B cell (primary cell): ENCODE measurements at regions not wholly inside any gene's neighbourhood (a gene's known extent, or its start where the extent isn't known, plus 50 kb on each side); places are given as distances from the start of the nearest gene placed in this dataset.

Experiments
- ATAC-seq: fragments of 200-7000 bp; cut with Tn5 transposase; one replicate; pipeline ENCODE4 v1.10.0; 2021; ENCODE audit warnings: low read depth, mild to moderate bottlenecking, moderate number of reproducible peaks, moderate library complexity
- CTCF ChIA-PET: fragments of 350-600 bp; sonication (Branson Sonifier 250); formaldehyde crosslinking; loops from one replicate; lab custom pipeline; 2021; ENCODE audit warnings: antibody characterized with exemption, inconsistent platforms; lab: Charles Lee
- POLR2A ChIA-PET: fragments of 350-600 bp; sonication (Branson Sonifier 250); formaldehyde crosslinking; loops from one replicate; lab custom pipeline; 2021; ENCODE audit warnings: antibody characterized with exemption; lab: Charles Lee
- DNase-seq: peaks from one replicate; pipeline ENCODE4 v3.0.0; 2013
- H2AFZ ChIP-seq: 2 replicates; pipeline ENCODE4 v1.6.1; 2012; ENCODE audit warnings: mild to moderate bottlenecking, low read depth, low read length; ENCODE audit not compliant: insufficient read depth, poor library complexity, severe bottlenecking
- H3K27ac ChIP-seq, 2 donors: 1 replicate in 1 of 2; 2 replicates in 1 of 2; pipeline ENCODE4 v1.5.1; 2012 to 2013; ENCODE audit warnings: low read length in 2 of 2, mild to moderate bottlenecking in 2 of 2, moderate library complexity in 1 of 2
- H3K27me3 ChIP-seq, 4 experiments: fragments of 200-600 bp in 1 of 4; sonication (generic) in 1 of 4; replicated peaks in 1 of 4; 1 replicate in 2 of 4; 2 replicates in 2 of 4; pipeline versions ENCODE4 v1.6.1 to v1.7.0; 2013 to 2016; ENCODE audit warnings: low read length in 3 of 4, mild to moderate bottlenecking in 2 of 4, mixed read lengths in 1 of 4, moderate library complexity in 1 of 4; ENCODE audit not compliant: insufficient read depth in 4 of 4, control insufficient read depth in 3 of 4; ENCODE audit errors: control extremely low read depth in 1 of 4
- H3K36me3 ChIP-seq, 2 experiments: replicated peaks in 1 of 2; 1 replicate in 1 of 2; 2 replicates in 1 of 2; pipeline versions ENCODE4 v1.6.1 to v1.7.1; 2013; ENCODE audit warnings: low read length in 1 of 2; ENCODE audit not compliant: insufficient read depth in 2 of 2, control insufficient read depth in 1 of 2; ENCODE audit errors: control extremely low read depth in 1 of 2, extremely low read depth in 1 of 2
- H3K4me1 ChIP-seq, 2 donors: fragments of 200-600 bp in 1 of 2; sonication (generic) in 1 of 2; 1 replicate in 1 of 2; 2 replicates in 1 of 2; pipeline versions ENCODE4 v1.5.1 to v1.6.1; 2013 to 2017; ENCODE audit warnings: low read length in 2 of 2; ENCODE audit not compliant: control insufficient read depth in 2 of 2, insufficient read depth in 2 of 2
- H3K4me2 ChIP-seq: replicated peaks from 2 replicates; pipeline ENCODE3; 2012; ENCODE audit warnings: mild to moderate bottlenecking, low read depth, low read length; ENCODE audit not compliant: poor library complexity, severe bottlenecking
- H3K4me3 ChIP-seq, 5 experiments: fragments of 200-600 bp in 1 of 5; sonication (generic) in 1 of 5; 1 replicate in 3 of 5; 2 replicates in 2 of 5; pipeline versions ENCODE4 v1.5.1 to v1.7.0; 2011 to 2016; ENCODE audit warnings: low read length in 4 of 5, mild to moderate bottlenecking in 4 of 5, low read depth in 2 of 5, control low read depth in 1 of 5, moderate library complexity in 1 of 5; ENCODE audit not compliant: insufficient read depth in 1 of 5; ENCODE audit errors: control extremely low read depth in 1 of 5, extremely low read depth in 1 of 5
- H3K79me2 ChIP-seq: fragments of 200-600 bp; sonication (generic); one replicate; pipeline ENCODE4 v1.6.0; 2016; ENCODE audit warnings: low read length; ENCODE audit not compliant: control insufficient read depth, insufficient read depth
- H3K9ac ChIP-seq: fragments of 200-600 bp; sonication (generic); 2 replicates; pipeline ENCODE4 v1.6.1; 2017; ENCODE audit warnings: mild to moderate bottlenecking, low read length, moderate library complexity
- H3K9me3 ChIP-seq, 3 donors: one replicate each; pipeline versions ENCODE4 v1.6.1 to v1.7.1; 2013; ENCODE audit warnings: low read length in 2 of 3; ENCODE audit not compliant: control insufficient read depth in 2 of 3, insufficient read depth in 1 of 3; ENCODE audit errors: control extremely low read depth in 1 of 3
- H4K20me1 ChIP-seq: 2 replicates; pipeline ENCODE4 v1.6.0; 2012; ENCODE audit warnings: mild to moderate bottlenecking, low read length; ENCODE audit not compliant: insufficient read depth, control insufficient read depth, poor library complexity, severe bottlenecking
- H3K27ac Mint-ChIP-seq: one replicate; pipeline ENCODE4 v1.8.0; 2021; ENCODE audit warnings: mixed read lengths
- H3K27me3 Mint-ChIP-seq: one replicate; pipeline ENCODE4 v1.8.0; 2021; ENCODE audit warnings: mixed read lengths
- H3K4me1 Mint-ChIP-seq: one replicate; pipeline ENCODE4 v1.8.0; 2021; ENCODE audit warnings: mixed read lengths
- H3K4me3 Mint-ChIP-seq: one replicate; pipeline ENCODE4 v1.8.0; 2021; ENCODE audit warnings: mixed read lengths
- H3K9me3 Mint-ChIP-seq: one replicate; pipeline ENCODE4 v1.8.0; 2022; ENCODE audit warnings: mixed read lengths; ENCODE audit not compliant: insufficient read depth
- EZH2 ChIP-seq: IDR thresholded peaks from 2 replicates; pipeline ENCODE4 v1.6.1; 2012; ENCODE audit warnings: borderline replicate concordance, low read depth, mild to moderate bottlenecking, moderate library complexity, low read length; ENCODE audit not compliant: insufficient read depth, poor library complexity, severe bottlenecking
- WGBS: methylation state at CpG from one replicate; pipeline ENCODE4 v1.1.5; 2013; ENCODE audit warnings: missing lambda C conversion rate; ENCODE audit not compliant: insufficient coverage; 5-methylcytosine and 5-hydroxymethylcytosine counted together
- intact Hi-C: fragments of 100-400 bp; cut with micrococcal nuclease; formaldehyde crosslinking; loops from one replicate; pipeline ENCODE4 v1.10.0; 2022
- TF ChIP-seq, protein P1 (sequence below): fragments of 200-600 bp; IDR thresholded peaks from one replicate; pipeline ENCODE4 v1.8.0; 2022; ENCODE audit warnings: antibody characterized with exemption, mild to moderate bottlenecking

DNA sequence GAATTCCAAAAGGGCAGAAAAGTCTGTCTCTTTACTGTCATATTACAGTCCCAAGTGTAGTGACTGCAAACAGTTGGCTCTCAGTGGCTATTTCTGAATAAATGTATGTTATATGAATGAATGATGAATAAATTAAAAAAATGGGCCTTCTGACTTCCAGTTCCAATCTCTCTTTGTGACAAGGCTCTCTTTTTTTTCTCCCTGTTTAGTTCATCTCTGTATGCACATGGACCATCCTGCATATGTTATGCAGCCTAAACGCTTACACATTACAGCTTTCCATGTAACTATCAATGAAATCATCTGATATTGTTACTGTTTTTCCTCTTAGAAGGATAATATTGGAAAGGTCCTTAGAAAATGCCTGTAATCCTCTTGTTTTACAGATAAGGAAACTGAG lies 363.0 kb downstream of the NUF2 start:
- ChIA-PET CTCF (no interaction called here), POLR2A (no interaction called here)
- Histone ChIP-seq H3K9me3 (peaks cover 0 to 4% (median 2%) of the 10 kb centered on the region in 3 donors), H2AFZ (no peak overlapping the region), H3K36me3 (no peaks in the 10 kb centered on the region), H4K20me1 (no peaks in the 10 kb centered on the region), H3K4me3 (no peak overlapping the region), H3K9ac (no peak overlapping the region), H3K27ac (no peak overlapping the region), H3K4me2 (no peak overlapping the region), H3K79me2 (no peaks in the 10 kb centered on the region), H3K27me3 (no peaks in the 10 kb centered on the region), H3K4me1 (no peaks in the 10 kb centered on the region)
- Mint-ChIP-seq H3K27ac (no peak overlapping the region), H3K9me3 (peaks cover 5% of the 10 kb centered on the region), H3K4me3 (no peak overlapping the region), H3K4me1 (no peaks in the 10 kb centered on the region), H3K27me3 (no peaks in the 10 kb centered on the region)
- no peak for DNase-seq
- WGBS, result no CpG with 5 or more reads among the region's 1 CpG
- TF ChIP-seq, protein P1, sequence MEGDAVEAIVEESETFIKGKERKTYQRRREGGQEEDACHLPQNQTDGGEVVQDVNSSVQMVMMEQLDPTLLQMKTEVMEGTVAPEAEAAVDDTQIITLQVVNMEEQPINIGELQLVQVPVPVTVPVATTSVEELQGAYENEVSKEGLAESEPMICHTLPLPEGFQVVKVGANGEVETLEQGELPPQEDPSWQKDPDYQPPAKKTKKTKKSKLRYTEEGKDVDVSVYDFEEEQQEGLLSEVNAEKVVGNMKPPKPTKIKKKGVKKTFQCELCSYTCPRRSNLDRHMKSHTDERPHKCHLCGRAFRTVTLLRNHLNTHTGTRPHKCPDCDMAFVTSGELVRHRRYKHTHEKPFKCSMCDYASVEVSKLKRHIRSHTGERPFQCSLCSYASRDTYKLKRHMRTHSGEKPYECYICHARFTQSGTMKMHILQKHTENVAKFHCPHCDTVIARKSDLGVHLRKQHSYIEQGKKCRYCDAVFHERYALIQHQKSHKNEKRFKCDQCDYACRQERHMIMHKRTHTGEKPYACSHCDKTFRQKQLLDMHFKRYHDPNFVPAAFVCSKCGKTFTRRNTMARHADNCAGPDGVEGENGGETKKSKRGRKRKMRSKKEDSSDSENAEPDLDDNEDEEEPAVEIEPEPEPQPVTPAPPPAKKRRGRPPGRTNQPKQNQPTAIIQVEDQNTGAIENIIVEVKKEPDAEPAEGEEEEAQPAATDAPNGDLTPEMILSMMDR, result no peak
- no peak for TF ChIP-seq EZH2
- intact Hi-C loops, result no loop called here
- ATAC-seq, result no peak

GRCh38 chr1:163692266-163692665 lies 370.5 kb downstream of the NUF2 start:
- Histone ChIP-seq H4K20me1 (no peaks in the 10 kb centered on the region), H3K4me2 (no peak overlapping the region), H3K79me2 (no peaks in the 10 kb centered on the region), H2AFZ (no peak overlapping the region), H3K27ac (no peak overlapping the region), H3K4me3 (no peak overlapping the region), H3K4me1 (no peaks in the 10 kb centered on the region), H3K9me3 (peaks cover 0 to 8% (median 0%) of the 10 kb centered on the region in 3 donors), H3K9ac (no peak overlapping the region), H3K36me3 (no peaks in the 10 kb centered on the region), H3K27me3 (no peaks in the 10 kb centered on the region)
- ATAC-seq, result no peak
- Mint-ChIP-seq H3K27me3 (no peaks in the 10 kb centered on the region), H3K27ac (no peak overlapping the region), H3K4me3 (no peak overlapping the region), H3K4me1 (no peaks in the 10 kb centered on the region), H3K9me3 (no peaks in the 10 kb centered on the region)
- intact Hi-C loops, result no loop called here
- no peak for DNase-seq
- ChIA-PET POLR2A (no interaction called here), CTCF (no interaction called here)
- TF ChIP-seq, protein P1, result no peak
- TF ChIP-seq EZH2, result no peak
- WGBS, result 95% methylated on average over 14 of the region's 14 CpGs
